ENCODE measurements at regions not wholly inside any gene's neighbourhood (a gene's known extent, or its start where the extent isn't known, plus 50 kb on each side); places are given as distances from the start of the nearest gene placed in this dataset.

GRCh38 chr4:126267689-126268088 is 952.9 kb downstream of the FAT4 start:
- Histone ChIP-seq H3K36me3 (ENCODE audit: insufficient read depth, low read length) (no peaks in the 10 kb centered on the region), H3K27ac (ENCODE audit: low read depth, low read length) (no peak overlapping the region), H2AFZ (ENCODE audit: low read depth, low read length) (no peak overlapping the region), H3K9ac (ENCODE audit: low read length) (no peak overlapping the region), H3K79me2 (ENCODE audit: insufficient read depth, low read length) (no peaks in the 10 kb centered on the region), H3K4me1 (ENCODE audit: insufficient read depth, low read length) (no peaks in the 10 kb centered on the region), H4K20me1 (ENCODE audit: insufficient read depth, low read length) (no peaks in the 10 kb centered on the region), H3K4me2 (ENCODE audit: low read length) (no peak overlapping the region), H3K9me3 (ENCODE audit: insufficient read depth, low read depth, low read length) (no peaks in the 10 kb centered on the region), H3K4me3 (ENCODE audit: insufficient read depth, low read depth, low read length) (no peak overlapping the region), H3K27me3 (ENCODE audit: insufficient read depth, low read length) (no peaks in the 10 kb centered on the region)
- Mint-ChIP-seq H3K4me1 (ENCODE audit: low read depth, unreplicated experiment) (peaks cover 14% of the 10 kb centered on the region), H3K27me3 (ENCODE audit: low read depth, unreplicated experiment) (no peaks in the 10 kb centered on the region), H3K9me3 (ENCODE audit: unreplicated experiment) (no peaks in the 10 kb centered on the region), H3K36me3 (ENCODE audit: low read depth, unreplicated experiment) (no peaks in the 10 kb centered on the region), H3K4me3 (ENCODE audit: unreplicated experiment) (no peak overlapping the region), H3K27ac (ENCODE audit: unreplicated experiment) (no peak overlapping the region)
- FAIRE-seq = no peak
- no peak for TF ChIP-seq CTCF (IDR thresholded peaks at IDR 0.05; ENCODE audit: insufficient read depth, low read depth, low read length)
- TF ChIP-seq EZH2 (IDR thresholded peaks at IDR 0.05; ENCODE audit: insufficient read depth, low read length) = no peak
- peak; percentile 54 for DNase-seq (ENCODE audit: low read depth)

GRCh38 chr4:126268106-126268505 is 953.4 kb downstream of the FAT4 start:
- H3K27ac Mint-ChIP-seq (ENCODE audit: unreplicated experiment) = no peak overlapping the region
- FAIRE-seq (no peak), DNase-seq (ENCODE audit: low read depth) (no peak)
- no peak overlapping the region for H3K4me3 Mint-ChIP-seq (ENCODE audit: unreplicated experiment)
- H4K20me1 ChIP-seq (ENCODE audit: insufficient read depth, low read length) = no peaks in the 10 kb centered on the region
- H3K9ac ChIP-seq (ENCODE audit: low read length) = no peak overlapping the region
- H3K27me3 Mint-ChIP-seq (ENCODE audit: low read depth, unreplicated experiment) = no peaks in the 10 kb centered on the region
- no peaks in the 10 kb centered on the region for H3K27me3 ChIP-seq (ENCODE audit: insufficient read depth, low read length)
- H3K9me3 ChIP-seq (ENCODE audit: insufficient read depth, low read depth, low read length) = no peaks in the 10 kb centered on the region
- H3K9me3 Mint-ChIP-seq (ENCODE audit: unreplicated experiment) = no peaks in the 10 kb centered on the region
- no peaks in the 10 kb centered on the region for H3K79me2 ChIP-seq (ENCODE audit: insufficient read depth, low read length)
- no peak overlapping the region for H3K4me2 ChIP-seq (ENCODE audit: low read length)
- H3K4me1 Mint-ChIP-seq (ENCODE audit: low read depth, unreplicated experiment) = peaks cover 14% of the 10 kb centered on the region
- H3K36me3 Mint-ChIP-seq (ENCODE audit: low read depth, unreplicated experiment) = no peaks in the 10 kb centered on the region
- TF ChIP-seq CTCF (IDR thresholded peaks at IDR 0.05; ENCODE audit: insufficient read depth, low read depth, low read length) = no peak
- no peak for TF ChIP-seq EZH2 (IDR thresholded peaks at IDR 0.05; ENCODE audit: insufficient read depth, low read length)
- no peaks in the 10 kb centered on the region for H3K4me1 ChIP-seq (ENCODE audit: insufficient read depth, low read length)
- H3K36me3 ChIP-seq (ENCODE audit: insufficient read depth, low read length) = no peaks in the 10 kb centered on the region
- no peak overlapping the region for H3K27ac ChIP-seq (ENCODE audit: low read depth, low read length)
- no peak overlapping the region for H3K4me3 ChIP-seq (ENCODE audit: insufficient read depth, low read depth, low read length)
- no peak overlapping the region for H2AFZ ChIP-seq (ENCODE audit: low read depth, low read length)

- Histone ChIP-seq H3K4me1 (ENCODE audit: insufficient read depth, low read length) (no peaks in the 10 kb centered on the region), H3K79me2 (ENCODE audit: insufficient read depth, low read length) (no peaks in the 10 kb centered on the region), H3K9me3 (ENCODE audit: insufficient read depth, low read depth, low read length) (no peaks in the 10 kb centered on the region), H3K27ac (ENCODE audit: low read depth, low read length) (no peak overlapping the region), H3K36me3 (ENCODE audit: insufficient read depth, low read length) (no peaks in the 10 kb centered on the region), H3K4me2 (ENCODE audit: low read length) (no peak overlapping the region), H3K9ac (ENCODE audit: low read length) (no peak overlapping the region), H4K20me1 (ENCODE audit: insufficient read depth, low read length) (no peaks in the 10 kb centered on the region), H3K27me3 (ENCODE audit: insufficient read depth, low read length) (no peaks in the 10 kb centered on the region), H2AFZ (ENCODE audit: low read depth, low read length) (no peak overlapping the region), H3K4me3 (ENCODE audit: insufficient read depth, low read depth, low read length) (no peak overlapping the region)
- DNase-seq (ENCODE audit: low read depth) = peak; percentile 45
- no peaks in the 10 kb centered on the region for H3K27me3 Mint-ChIP-seq (ENCODE audit: low read depth, unreplicated experiment)
- H3K36me3 Mint-ChIP-seq (ENCODE audit: low read depth, unreplicated experiment) = no peaks in the 10 kb centered on the region
- FAIRE-seq = no peak
- H3K4me1 Mint-ChIP-seq (ENCODE audit: low read depth, unreplicated experiment) = peaks cover 14% of the 10 kb centered on the region
- TF ChIP-seq EZH2 (IDR thresholded peaks at IDR 0.05; ENCODE audit: insufficient read depth, low read length) (no peak), CTCF (IDR thresholded peaks at IDR 0.05; ENCODE audit: insufficient read depth, low read depth, low read length) (no peak)
- no peak overlapping the region for H3K4me3 Mint-ChIP-seq (ENCODE audit: unreplicated experiment)
- H3K9me3 Mint-ChIP-seq (ENCODE audit: unreplicated experiment) = no peaks in the 10 kb centered on the region
- H3K27ac Mint-ChIP-seq (ENCODE audit: unreplicated experiment) = no peak overlapping the region
Measured at GRCh38 chr4:126269106-126269505, 954.4 kb downstream of the FAT4 start.
